NOMO-1 (cell line): ENCODE measurements at regions not wholly inside any gene's neighbourhood (a gene's known extent, or its start where the extent isn't known, plus 50 kb on each side); places are given as distances from the start of the nearest gene placed in this dataset.
"Not testable (repeated sequence)": the region's sequence is repeated elsewhere in the genome, so short reads cannot be mapped to it uniquely, and the experiment has no call there.

Experiments used
- DNase-seq, 2 experiments: peaks; one replicate each; lab custom pipeline; 2025; ENCODE audit not compliant: unreplicated experiment in 2 of 2; lab: John Stamatoyannopoulos, UW

DNA sequence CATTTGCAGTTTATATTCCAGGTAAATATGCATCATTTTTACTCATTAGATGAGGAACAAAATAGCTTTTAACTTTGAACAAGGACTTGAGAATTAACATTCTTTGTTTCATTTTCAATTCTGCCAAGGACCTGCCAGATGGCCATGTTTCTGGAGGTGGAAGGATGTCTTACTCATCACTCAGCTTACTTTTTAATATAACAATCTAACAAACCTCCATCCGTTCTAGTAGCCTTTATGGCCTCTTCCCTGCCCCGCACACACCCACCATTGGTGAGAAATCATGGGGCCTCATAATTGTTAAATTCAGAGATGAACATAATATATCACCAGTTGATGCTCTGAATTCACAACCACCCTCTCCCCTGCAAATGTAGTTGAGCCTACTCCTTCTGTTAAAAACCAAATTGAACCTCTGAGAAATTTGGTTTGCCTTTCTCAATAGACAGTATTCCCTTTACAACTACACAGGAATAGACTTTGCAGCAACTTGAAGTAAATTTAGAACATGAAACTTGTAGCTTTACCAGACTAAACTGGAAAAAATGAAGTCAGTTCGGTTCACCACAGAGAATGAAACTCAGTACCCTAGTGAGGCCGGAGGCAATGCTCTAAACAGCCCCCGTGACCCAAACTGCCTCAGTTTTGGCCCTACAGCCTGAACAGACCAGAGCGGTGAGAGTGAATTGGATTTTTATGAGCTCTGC, 50.1 kb upstream of the ACSL4 start:
- no peak for DNase-seq

DNA sequence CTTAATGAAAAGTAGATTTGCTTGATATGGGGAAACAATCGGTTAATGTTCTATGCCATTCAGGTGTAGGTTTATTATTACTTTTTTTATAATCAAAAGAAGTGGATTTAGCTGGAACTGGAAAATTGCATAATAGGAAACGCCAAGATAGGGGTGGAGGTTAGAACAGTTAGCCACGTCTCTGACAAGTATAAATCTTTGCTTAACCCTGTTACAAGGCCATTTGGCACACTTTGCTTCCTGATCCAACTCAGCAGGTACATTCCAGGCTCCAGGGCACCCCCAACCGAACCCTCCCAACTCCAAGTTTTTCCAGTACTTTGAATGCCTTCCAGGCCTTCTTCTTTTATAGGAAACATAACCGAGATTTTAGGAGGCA, 50.6 kb upstream of the ACSL4 start:
- DNase-seq: no peak

DNA sequence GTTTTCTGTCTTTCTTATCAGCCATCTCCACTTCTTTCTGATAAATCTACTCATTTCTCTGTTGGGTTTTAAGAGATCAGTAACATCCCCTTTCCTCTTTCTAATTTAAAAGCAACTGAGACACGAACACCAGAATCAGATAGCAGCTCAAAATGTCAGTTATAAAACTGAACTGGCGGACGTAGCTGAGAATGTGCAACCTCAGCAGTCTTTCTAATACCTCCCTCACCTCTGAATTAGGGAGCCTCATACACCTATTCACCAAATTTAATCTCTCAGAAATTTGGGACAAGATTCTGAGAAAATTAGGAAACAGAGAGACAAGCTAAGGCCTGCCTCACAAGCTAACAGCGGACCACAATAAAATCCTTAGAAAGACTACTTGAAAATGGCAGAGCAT, 52.0 kb upstream of the ACSL4 start:
- no peak for DNase-seq

DNA sequence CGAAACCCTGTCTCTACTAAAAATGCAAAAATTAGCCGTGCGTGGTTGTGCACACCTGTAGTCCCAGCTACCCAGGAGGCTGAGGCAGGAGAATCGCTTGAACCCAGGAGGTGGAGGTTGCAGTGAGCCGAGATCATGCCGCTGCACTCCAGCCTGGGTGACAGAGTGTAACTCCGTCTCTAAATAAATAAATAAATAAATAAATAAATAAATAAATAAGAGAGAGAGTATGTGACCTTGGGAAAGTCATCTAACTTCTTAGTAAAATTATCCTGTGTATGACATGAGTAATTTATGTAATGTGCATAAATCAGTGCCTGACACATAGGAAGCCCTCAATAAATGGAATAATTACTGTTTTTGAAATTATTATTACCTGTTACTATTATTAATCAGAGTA, 57.5 kb upstream of the ACSL4 start:
- not testable (repeated sequence) for DNase-seq

DNA sequence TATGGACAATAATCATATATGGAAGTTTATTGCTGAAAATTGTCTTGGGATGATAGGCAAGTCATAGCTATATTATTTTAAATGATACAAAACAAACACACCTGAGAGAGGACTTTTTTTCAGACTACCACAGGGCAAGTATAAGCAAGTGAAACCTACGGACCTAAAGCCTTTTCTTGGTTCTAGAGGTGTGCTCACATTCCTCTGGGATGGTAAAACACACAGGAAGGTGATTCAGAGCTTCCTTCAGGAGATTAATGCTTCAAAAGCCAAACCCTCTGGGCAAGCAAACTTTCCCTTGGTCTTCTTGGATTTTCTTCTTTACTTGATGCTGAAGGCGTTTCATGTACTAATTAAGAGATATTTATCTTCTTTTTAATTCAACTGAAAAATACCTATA, 60.1 kb upstream of the ACSL4 start:
- DNase-seq: no peak

DNA sequence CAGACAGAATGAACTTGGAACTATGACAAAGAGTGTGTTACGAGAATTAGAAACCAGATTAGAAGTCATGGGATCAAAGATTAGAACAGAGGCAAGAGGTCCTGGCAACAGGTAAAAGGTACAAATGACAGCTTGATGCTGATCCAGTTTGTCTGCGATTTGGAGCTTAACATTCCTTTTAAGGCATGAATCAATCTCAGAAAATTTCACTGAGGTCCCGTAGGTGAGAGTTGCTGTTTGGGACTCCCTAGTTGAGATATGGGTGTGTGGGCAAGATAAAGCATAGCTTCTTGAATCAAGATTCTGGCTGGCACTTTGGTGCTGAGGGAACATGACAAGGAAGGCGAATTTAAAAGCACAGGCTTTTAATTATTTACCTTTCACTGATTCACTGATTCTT, 62.6 kb upstream of the ACSL4 start:
- DNase-seq: no peak

DNA sequence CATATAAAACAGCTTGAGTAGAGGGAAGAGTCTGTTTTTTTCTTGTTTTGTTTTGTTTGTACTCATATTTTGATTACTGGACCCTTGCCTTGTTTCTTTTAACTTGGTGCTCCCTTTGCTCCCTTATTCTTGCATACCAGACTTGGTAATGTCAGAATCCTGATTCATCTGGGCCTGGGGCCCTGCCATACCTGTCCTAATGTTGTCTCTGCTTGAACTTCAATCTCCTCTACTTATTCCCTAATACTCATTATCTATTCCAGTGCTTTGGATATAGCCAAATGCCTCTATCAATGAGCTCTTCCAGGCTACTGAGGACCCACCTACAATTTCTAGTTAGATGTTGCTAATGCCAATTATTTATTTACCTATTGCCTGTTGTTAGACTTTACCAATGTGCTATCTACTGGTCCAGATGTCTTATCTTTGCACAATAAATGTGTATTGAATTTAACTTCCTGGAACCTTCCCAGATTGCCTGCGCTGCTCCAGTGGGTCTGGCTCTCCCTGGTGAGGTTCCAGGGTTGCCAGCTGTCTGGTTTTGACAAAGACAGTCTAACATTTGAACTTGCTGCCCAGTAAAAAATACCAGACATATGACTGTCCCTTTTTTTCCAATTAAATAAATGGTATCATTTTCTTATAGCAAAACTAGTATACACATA, 64.4 kb upstream of the ACSL4 start:
- no peak for DNase-seq

DNA sequence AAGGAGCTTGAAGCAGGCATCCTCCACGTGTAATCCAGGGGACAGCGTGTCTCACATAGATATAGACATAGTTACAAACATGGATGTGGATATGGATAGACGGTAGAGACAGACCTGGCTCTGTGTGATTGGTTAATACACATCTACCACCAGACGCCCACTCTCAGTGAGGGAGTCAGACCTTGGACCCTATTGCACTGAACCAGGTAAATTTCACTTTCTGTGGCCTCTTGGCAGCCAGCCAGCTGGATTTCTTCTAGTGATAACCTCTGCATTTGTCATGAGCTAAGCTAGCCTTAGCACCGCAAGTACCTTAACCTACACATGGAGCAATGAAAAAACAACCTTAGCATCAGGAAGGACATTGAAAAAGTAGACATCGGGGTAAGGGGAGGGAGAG, 79.2 kb upstream of the ACSL4 start:
- DNase-seq: no peak

DNA sequence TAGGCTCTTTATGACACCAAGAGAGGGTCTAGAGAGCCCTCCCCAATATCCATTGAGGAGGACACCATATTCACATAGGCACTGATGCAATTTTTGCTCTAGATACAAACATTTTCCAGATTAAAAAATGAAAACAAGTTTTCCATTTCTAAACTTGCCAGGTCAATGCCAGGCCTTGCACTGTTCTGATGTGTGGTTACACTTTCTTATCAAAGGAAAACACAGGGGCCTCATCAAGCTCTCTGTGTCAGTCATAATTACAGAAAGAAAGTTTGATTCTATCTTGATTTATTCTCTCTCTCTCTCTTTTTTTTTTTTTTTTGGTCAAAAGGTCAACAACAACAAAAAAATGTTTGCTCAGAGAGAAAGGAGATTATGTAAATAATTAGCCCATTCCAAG, 80.2 kb upstream of the ACSL4 start:
- no peak for DNase-seq

DNA sequence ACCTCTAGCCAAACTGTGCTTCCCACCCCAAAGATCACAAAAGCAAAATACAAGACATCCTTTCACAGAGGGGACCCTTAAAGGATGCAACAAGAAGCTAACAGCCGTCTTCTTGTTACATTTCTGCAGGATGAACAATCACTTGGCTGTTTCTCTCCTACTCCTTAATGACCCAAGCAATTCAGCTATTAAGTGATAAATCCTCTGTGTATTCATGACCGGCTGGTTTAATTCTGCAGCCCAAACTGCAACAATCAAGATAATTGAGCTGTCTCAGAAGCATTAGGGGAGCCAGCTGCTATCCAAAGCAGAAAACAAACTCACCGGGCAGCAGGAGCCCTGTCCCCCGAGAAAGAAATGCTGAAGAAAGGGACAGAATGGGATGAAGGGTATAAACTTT, 85.9 kb upstream of the ACSL4 start:
- no peak for DNase-seq

DNA sequence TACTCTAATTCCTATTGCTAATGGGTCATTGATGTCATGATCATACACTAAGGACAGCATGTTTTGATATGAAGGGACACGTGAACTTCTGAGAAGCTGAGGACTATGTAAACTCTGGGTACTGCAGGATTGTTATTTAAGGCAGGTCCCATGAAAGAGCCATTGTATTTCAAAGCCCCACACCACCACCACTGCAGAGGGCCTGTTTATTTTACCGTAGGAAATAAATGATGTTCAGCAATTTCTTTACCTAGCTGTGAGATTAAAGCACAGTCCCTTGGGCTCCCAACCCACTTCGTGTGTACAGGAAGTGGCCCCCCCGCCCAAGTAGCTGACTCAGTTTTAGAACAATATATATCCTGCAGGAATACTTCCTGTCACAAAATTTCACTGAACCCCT, 89.8 kb upstream of the ACSL4 start:
- DNase-seq: no peak

DNA sequence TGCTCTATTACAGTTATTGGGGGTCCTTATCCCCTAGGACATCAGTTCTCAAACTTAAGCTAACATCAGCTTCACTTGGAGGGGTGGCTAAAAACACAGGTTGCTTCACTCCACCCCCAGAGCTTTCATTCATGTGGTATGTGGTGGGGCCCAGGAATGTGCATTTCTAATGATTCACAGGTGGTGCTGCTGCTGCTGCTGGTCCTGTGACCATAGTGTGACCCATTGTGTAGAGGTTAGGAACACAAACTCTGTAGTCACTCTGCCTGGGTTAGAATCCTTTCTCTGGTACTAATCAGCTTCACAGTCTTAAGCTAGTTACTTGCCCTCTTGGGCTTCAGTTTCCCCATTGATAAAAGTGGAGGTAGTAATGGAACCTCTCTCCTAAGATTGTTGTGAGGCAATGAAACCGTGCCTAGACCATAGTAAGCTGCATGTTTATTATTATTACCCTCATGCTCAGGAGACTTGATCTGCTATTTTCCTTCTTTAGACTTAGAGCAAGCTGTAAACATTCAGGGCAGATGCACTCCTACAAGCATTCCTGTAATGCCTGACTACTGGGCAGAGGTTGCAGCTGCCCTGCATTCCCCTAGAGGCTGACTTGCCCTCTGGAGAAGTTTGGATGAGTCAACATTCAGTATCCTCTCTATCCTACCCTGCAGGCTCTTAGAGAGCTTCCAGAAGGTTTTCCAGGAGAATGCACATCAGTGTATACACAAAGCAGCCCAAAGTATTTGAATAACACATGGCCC, 94.1 kb upstream of the ACSL4 start:
- DNase-seq: no peak

DNA sequence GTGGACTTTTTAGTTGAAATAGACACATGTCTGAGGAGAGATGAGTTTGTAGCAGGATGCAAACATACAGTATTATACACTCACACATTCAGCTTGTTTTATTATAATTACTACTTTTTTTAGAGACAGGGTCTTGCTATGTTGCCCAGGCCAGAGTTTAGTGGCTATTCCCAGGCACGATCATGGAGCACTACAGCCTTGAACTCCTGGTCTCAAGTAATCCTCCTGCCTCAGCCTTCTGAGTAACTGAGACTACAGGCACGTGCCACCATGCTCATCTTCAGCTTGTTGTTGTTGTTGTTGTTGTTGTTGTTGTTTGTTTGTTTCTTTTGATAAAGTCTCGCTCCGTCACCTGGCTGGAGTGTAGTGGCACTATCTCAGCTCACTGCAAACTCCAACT, 94.7 kb upstream of the ACSL4 start:
- no peak for DNase-seq

DNA sequence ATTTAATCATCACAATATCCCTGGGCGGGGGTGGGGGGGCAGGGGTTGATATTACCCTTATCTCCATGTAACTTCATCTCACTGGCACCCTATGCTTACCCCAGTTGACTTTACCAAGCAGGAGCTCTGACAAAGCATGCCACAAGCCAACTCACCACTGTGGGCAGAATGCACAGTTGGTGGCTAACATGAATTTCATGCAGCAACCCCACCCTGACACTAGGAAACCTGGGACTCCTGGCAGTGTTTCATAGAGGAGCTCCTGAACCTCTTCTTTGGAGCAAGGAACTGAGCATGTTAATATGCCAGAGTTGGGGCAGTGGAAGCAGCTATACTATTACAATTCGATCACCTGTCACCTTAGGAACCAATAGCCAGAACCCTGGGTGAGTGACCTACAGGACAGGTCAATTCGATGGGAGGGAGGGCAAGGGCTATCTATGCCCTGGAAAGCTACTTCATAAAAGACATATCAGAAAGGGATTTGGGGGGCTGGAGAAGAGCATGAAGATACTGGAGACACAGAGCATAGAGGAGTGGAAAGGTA, 97.2 kb upstream of the ACSL4 start:
- DNase-seq: no peak

DNA sequence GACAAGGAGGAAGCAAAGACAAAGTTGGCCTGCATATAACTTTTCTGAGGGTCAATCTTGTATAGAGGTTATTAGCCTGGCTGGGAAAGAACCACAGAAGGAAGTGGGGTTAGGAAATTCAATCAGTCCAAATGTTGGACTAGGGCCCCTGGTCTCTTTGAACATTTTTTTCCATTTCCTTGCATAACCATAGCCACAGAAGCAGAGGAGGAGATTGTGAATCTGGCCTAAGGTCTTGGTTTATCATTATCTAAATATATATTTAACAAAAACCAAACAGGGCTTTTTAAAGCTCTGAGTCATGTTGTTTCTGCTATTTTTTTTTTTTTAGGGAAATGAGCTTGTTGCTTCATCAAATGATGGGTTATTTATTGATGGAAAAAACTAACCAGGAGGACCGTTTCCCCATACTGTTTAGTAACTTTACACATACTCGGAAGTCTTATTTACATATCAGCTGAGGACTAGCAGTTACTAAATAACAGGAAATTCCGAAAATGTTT, 97.7 kb upstream of the ACSL4 start:
- peak; percentile 60 to 84 for DNase-seq

DNA sequence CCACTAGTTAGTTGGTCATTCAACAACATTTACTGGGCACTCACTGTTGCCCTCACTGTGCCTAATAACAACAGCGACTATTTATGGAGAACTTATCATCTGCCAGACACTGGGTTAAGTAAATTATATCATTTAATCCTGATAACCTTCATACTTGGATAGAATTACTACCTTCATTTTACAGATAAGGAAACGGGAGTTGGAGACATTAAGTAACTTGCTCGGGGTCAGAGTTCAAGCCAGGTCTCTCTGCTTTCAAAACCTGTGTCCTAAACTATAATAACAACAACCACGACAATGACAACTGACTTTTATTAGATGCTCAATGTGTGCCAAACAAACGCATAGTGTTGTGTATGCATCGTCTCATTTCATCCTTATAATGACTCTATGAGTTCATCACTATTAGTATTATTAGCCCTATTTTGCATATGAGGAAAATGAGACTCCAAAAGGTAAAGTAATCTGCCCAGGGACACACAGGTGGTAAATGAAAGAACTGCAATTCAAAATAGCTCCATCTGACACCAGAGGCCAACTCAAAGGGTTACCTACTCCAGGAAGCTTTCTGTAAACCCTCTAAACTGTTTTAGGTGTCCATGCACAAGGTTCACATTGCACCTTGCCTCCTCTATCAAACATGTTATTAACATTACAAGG, 98.4 kb upstream of the ACSL4 start:
- no peak for DNase-seq

DNA sequence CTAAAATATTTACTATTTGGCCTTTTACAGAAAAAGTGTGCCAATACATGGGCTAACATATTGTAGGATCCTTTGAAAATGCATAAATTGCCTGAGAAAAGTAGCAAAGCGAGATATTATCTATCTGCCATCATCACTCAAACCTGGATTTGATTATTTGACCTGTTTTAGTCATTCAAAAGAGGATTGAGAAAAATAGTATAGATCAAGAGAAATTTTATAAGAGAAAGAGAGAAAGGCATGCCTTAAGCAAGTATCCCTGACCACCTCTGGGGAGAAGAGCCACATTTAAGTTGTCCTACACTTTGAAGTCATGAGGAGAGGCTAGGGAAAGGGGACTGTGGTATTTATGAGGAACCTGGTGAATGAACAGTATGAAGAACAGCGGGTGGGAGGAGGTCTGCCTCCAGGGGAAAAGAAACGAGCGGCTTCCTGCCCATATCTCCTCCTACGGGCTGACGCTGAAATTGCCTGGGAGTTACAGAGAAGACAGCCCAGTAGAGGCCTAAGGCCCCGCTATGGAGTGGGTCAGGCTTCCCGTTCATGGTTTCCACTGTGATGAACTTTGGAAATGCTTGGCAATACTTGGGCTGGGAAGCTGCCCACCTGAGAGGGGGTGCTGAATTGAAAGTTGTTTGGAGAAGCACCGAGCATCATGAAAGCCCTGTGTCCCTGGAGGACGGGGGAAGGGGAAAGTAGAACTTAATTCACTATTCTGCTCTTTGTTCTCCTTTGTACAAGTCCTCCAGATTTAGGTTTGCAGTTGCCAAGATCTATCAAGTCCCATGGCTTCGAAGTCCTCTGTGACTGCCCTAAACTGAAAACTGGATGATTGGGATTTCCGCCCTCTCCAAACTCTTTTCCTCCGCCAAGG, 106.9 kb upstream of the ACSL4 start:
- DNase-seq: peak; percentile 40 to 48

DNA sequence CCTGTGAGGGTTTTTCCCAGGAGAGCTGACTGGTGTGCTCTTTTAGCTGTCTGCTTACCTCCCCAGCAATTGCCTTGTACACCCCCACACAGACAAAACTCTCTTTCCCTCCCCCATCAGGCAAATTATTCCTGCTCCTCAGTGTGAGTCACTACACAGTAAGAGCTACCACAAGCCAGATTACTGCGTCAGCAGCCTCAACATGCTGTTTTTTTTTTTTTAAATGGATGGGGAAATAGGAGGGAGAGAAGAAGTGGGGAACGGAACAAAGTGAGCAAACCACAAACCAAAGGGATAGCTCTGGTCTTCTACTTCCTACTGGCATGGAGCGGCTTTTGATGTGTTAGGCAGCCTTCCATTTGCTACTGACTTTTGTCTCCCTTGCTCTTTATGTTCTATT, 107.5 kb upstream of the ACSL4 start:
- DNase-seq: peak; percentile 55 to 83

DNA sequence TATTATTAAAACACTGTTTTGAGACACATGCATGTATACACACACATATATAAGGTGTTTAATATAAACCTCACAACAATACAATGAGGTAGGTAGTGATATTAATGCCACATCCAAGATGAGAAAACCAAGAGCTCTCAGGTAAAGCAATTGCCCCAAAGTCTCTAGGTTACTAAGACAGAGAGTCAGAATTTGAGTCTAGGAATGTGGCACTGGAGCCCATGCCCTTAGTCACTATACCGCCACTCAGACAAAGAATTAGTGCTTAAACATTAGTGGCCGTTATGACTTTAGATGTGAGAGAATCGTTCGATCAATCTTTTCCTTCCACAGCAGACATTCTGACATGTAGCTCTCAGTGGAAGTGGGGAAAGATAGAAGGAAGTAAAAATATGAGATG, 108.2 kb upstream of the ACSL4 start:
- DNase-seq: no peak
